Small intestine (tissue), 7 donors: ENCODE measurements at regions not wholly inside any gene's neighbourhood (a gene's known extent, or its start where the extent isn't known, plus 50 kb on each side); places are given as distances from the start of the nearest gene placed in this dataset.
A peak's percentile ranks its signal among the peaks of the same experiment; 100 is the strongest.

Experiments used
- DNase-seq, 2 donors: peaks; one replicate each; pipeline versions ENCODE4 v3.0.0 to v3.0.0-alpha.2; 2013
- FAIRE-seq: peaks from 2 replicates; lab custom pipeline; 2012; peaks lifted over from hg19 to GRCh38; lab: Jason Lieb, UNC
- H3K27ac ChIP-seq, 3 donors: one replicate each; pipeline ENCODE4 v1.5.1; 2013; ENCODE audit warnings: low read length in 2 of 3, mild to moderate bottlenecking in 2 of 3, control low read depth in 1 of 3, inconsistent platforms in 1 of 3, low read depth in 1 of 3, moderate library complexity in 1 of 3
- H3K27me3 ChIP-seq, 3 donors: one replicate each; pipeline ENCODE4 v1.6.1; 2013; ENCODE audit warnings: low read length in 3 of 3, inconsistent platforms in 1 of 3; ENCODE audit not compliant: control insufficient read depth in 3 of 3, insufficient read depth in 3 of 3
- H3K36me3 ChIP-seq, 3 donors: one replicate each; pipeline ENCODE4 v1.6.1; 2013; ENCODE audit warnings: low read length in 3 of 3, inconsistent platforms in 1 of 3, low read depth in 1 of 3, mild to moderate bottlenecking in 1 of 3, moderate library complexity in 1 of 3; ENCODE audit not compliant: control insufficient read depth in 3 of 3, insufficient read depth in 2 of 3
- H3K4me1 ChIP-seq, 3 donors: one replicate each; pipeline ENCODE4 v1.6.1; 2013; ENCODE audit warnings: low read length in 2 of 3, inconsistent platforms in 1 of 3, low read depth in 1 of 3, mild to moderate bottlenecking in 1 of 3, moderate library complexity in 1 of 3; ENCODE audit not compliant: control insufficient read depth in 3 of 3, insufficient read depth in 2 of 3
- H3K4me3 ChIP-seq, 3 donors: one replicate each; pipeline ENCODE4 v1.5.1; 2013; ENCODE audit warnings: low read length in 3 of 3, control low read depth in 1 of 3, inconsistent platforms in 1 of 3, low read depth in 1 of 3, mild to moderate bottlenecking in 1 of 3, moderate library complexity in 1 of 3
- H3K9me3 ChIP-seq, 2 donors: one replicate each; pipeline ENCODE4 v1.6.1; 2013; ENCODE audit warnings: low read depth in 1 of 2, low read length in 1 of 2; ENCODE audit not compliant: control insufficient read depth in 2 of 2, insufficient read depth in 1 of 2
- WGBS, 3 donors: extraction: QIAGEN DNeasy Blood & Tissue Kit; methylation state at CpG; one replicate each; pipeline ENCODE4 v1.1.7; 2013; 5-methylcytosine and 5-hydroxymethylcytosine counted together
- donor health status: healthy with polysubstance abuse.
- donor health status: control.
- donor health status: control.
- donor health status: Bipolar disorder and iron deficiency.
- donor health status: healthy.

DNA sequence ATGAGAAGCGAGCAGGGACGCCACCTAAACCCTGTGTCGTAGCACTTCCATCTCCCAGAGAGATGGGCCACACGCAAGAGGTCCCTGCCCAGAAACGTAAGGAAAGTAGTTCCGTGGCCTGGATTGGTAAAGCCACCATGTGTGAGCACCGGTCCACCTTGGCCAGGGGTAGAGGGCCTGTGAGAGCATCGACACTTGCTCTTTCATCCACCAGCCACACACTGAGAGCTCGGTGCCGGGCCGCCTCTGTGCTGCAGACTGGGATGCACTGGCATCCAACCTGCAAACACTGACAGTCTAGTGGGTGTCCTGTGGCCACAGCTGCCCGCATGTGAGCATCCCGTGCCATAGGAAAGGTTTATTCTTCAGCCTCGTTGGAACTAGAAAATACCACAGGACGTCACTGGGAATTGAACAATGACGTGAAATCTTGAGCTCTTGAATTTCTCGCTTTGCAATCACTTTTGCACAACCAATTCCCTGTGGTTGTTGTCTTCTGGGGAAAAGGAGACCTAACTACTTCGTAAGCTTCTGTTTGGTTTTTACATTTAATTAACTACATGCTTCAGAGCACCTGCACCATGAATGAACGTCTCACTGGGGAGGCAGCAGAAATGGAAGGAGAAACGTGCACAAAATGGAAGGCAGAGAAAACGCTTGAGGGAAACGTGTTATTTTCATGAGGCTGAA lies 212.0 kb upstream of the RAB6C start:
- H3K9me3 ChIP-seq = peaks cover 0 to under 1% of the 10 kb centered on the region in 2 donors
- no peaks in the 10 kb centered on the region for H3K36me3 ChIP-seq
- H3K27ac ChIP-seq = no peak overlapping the region
- H3K4me3 ChIP-seq = no peak overlapping the region
- no peak for FAIRE-seq
- 83 to 88% (median 86%) methylated on average over 21 to 22 of the region's 22 CpGs for WGBS, 3 donors
- H3K27me3 ChIP-seq = no peaks in the 10 kb centered on the region
- no peak for DNase-seq
- no peaks in the 10 kb centered on the region for H3K4me1 ChIP-seq

DNA sequence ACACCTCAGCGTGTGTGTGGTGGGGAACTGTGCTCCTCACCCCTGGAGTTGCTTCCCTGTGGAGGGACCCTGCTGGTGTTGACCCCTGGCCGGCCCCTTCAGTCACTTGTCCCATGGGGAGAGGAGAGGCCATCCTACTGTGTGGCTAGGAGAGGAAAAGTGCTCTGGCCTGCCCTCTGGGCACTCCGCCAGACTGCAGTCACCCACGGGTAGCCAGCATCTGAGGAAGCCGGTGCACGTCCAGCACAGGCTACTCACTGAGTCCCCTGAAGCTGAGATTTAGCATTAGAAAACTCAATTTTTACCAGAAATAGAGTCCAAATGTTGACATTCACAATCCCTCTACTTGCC lies 211.5 kb upstream of the RAB6C start:
- no peak for DNase-seq
- no peaks in the 10 kb centered on the region for H3K4me1 ChIP-seq
- WGBS, 3 donors = 65 to 73% (median 68%) methylated on average over 6 of the region's 6 CpGs
- FAIRE-seq = no peak
- H3K27ac ChIP-seq = no peak overlapping the region
- H3K36me3 ChIP-seq = no peaks in the 10 kb centered on the region
- H3K4me3 ChIP-seq = no peak overlapping the region
- peaks cover 0 to 6% of the 10 kb centered on the region in 2 donors for H3K9me3 ChIP-seq
- no peaks in the 10 kb centered on the region for H3K27me3 ChIP-seq

DNA sequence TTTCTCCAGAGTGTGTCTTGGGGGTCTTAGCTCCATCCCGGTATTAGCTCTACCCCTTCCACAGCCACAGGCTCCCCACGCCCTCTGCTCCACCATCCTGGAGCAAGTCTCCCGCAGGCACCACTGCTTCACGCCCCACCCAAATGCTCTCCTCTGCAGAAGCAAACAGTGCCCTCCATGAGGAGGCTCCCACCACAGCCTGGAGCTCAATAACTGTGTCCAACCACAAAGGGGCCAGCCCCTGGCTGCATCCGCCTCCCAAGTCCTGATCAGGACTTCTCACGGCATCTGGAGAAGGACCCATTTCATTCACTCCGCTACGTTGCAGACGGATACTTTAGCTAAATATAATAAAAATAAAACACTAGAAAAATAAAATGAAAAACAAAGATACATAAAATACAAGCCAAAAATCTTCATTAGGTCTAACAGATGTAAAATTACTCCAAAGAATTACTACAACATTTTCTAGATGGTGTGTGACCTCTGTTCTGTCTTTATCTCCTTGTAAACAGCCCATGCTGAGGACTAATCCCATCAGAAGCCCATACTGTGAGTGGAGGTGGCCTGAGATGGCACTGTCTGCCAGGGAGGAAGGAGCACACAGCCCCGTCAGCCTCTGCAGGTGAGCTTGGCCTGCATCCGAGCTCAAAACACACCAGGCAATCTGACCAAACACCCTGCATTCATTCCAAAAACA lies 210.8 kb upstream of the RAB6C start:
- Histone ChIP-seq H3K4me1 (no peaks in the 10 kb centered on the region), H3K9me3 (peaks cover 0 to 7% of the 10 kb centered on the region in 2 donors), H3K4me3 (no peak overlapping the region), H3K27me3 (no peaks in the 10 kb centered on the region), H3K27ac (no peak overlapping the region), H3K36me3 (no peaks in the 10 kb centered on the region)
- FAIRE-seq (no peak), DNase-seq (no peak)
- 64 to 81% (median 81%) methylated on average over 11 of the region's 11 CpGs for WGBS, 3 donors

- FAIRE-seq = no peak
These were observed 210.1 kb upstream of the RAB6C start for GRCh38 chr2:129769185-129769991.

DNA sequence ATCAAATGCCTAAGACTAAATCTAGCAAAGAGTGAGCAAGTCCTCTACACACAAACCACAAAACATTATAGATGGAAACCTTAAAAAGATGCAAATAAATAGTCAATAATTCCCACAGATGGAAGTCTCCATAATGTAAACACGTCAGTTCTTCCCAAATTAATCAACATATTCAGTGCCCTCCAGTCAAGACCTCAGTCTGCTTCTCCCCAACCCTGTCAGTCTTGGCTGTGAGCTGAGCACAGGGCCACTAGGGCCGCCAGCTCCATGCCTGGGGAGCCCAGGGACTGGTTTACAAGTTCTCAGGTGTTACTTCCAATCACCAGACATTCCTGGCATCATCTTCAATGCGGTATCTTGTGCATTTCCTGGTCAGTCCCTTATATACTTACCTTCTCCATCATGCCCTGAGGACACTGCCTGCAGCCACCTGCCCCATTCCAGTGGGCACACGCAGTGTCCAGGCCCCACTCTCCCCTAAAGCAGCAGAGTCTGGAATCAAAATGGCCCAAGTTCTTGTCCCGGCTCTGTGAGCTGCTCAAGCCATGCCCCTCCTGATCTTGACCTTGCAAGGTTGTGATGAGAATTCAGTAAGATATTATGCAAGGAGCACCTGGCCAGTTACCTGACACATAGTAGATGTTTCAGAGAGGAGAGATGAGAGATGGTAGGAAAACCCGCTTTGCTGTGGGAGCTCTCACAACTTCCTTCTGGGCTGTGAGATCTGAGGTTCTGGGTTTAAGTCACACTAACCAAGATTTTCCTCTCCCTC lies 207.9 kb upstream of the RAB6C start:
- H3K36me3 ChIP-seq = no peaks in the 10 kb centered on the region
- H3K4me1 ChIP-seq = no peaks in the 10 kb centered on the region
- H3K27ac ChIP-seq = no peak overlapping the region
- FAIRE-seq = no peak
- peaks cover 0 to 7% of the 10 kb centered on the region in 2 donors for H3K9me3 ChIP-seq
- no peak for DNase-seq
- 77 to 84% (median 78%) methylated on average over 6 of the region's 6 CpGs for WGBS, 3 donors
- H3K27me3 ChIP-seq = no peaks in the 10 kb centered on the region
- no peak overlapping the region for H3K4me3 ChIP-seq

More at GRCh38 chr2:129769185-129769991, 210.1 kb upstream of the RAB6C start:
- Histone ChIP-seq H3K27ac (no peak overlapping the region), H3K9me3 (peaks cover 0 to 7% of the 10 kb centered on the region in 2 donors), H3K4me3 (no peak overlapping the region), H3K36me3 (no peaks in the 10 kb centered on the region), H3K4me1 (no peaks in the 10 kb centered on the region), H3K27me3 (no peaks in the 10 kb centered on the region)
- DNase-seq = no peak
- WGBS, 3 donors = 82 to 88% (median 83%) methylated on average over 11 of the region's 11 CpGs

DNA sequence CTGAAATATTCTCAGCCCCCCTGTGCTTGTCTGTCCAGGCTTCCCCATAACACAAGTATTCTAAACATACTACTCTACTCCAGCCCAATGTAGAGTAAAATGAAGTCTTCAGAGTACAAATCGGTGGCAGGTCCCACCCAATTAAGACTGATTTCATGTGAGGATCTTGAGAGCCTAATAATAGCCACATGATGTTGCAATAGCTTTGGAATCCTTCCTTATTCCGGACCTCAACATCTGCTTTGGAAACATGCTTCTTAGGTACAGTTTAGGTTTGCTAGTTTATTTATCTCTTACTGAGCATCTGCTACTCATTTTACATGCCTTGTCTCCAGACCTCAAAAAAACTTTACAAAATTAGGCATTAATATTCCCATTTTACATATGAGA lies 207.3 kb upstream of the RAB6C start:
- FAIRE-seq = no peak
- Histone ChIP-seq H3K4me1 (peaks cover 0 to 4% (median 0%) of the 10 kb centered on the region in 3 donors), H3K4me3 (no peak overlapping the region), H3K27me3 (no peaks in the 10 kb centered on the region), H3K9me3 (peaks cover 0 to 7% of the 10 kb centered on the region in 2 donors), H3K36me3 (no peaks in the 10 kb centered on the region), H3K27ac (no peak overlapping the region)
- DNase-seq = no peak
- WGBS, 3 donors = 55 to 78% (median 72%) methylated on average over 2 of the region's 2 CpGs

- 72 to 77% (median 74%) methylated on average over 3 of the region's 3 CpGs for WGBS, 3 donors
- Histone ChIP-seq H3K36me3 (no peaks in the 10 kb centered on the region), H3K27ac (peak overlapping the region in 1 of 3 donors; percentile 30), H3K9me3 (peaks cover 0 to 7% of the 10 kb centered on the region in 2 donors), H3K27me3 (peaks cover 0 to 2% (median 0%) of the 10 kb centered on the region in 3 donors), H3K4me1 (peaks cover 0 to 4% (median 0%) of the 10 kb centered on the region in 3 donors), H3K4me3 (no peak overlapping the region)
- DNase-seq (peak in 1 of 2 donors; percentile 24), FAIRE-seq (no peak)
These were observed 203.4 kb upstream of the RAB6C start for GRCh38 chr2:129775952-129776653.
